SK-N-SH treated with all-trans-retinoic acid at 6 μM for 48 hours (cell line): ENCODE measurements at regions not wholly inside any gene's neighbourhood (a gene's known extent, or its start where the extent isn't known, plus 50 kb on each side); places are given as distances from the start of the nearest gene placed in this dataset.

Experiments used
- ATAC-seq: fragments of 200-7000 bp; cut with Tn5 transposase; 3 replicates; pipeline ENCODE4 v1.9.1; 2020; ENCODE audit warnings: mild to moderate bottlenecking, moderate library complexity
- CREB5 ChIP-seq: fragments of 250-450 bp; sonication (Bioruptor Pico); IDR thresholded peaks from 2 replicates; pipeline ENCODE4 v1.5.1; 2020; ENCODE audit warnings: low read depth, mild to moderate bottlenecking, moderate library complexity
- CSRNP3 ChIP-seq: fragments of 250-450 bp; sonication (Bioruptor Pico); IDR thresholded peaks from 2 replicates; pipeline ENCODE4 v1.5.1; 2021; ENCODE audit warnings: mild to moderate bottlenecking, moderate library complexity
- ESRRG ChIP-seq: fragments of 250-450 bp; sonication (Bioruptor Pico); IDR thresholded peaks from 2 replicates; pipeline ENCODE4 v1.6.1; 2021; ENCODE audit warnings: mild to moderate bottlenecking
- GLIS3 ChIP-seq: fragments of 250-450 bp; sonication (Bioruptor Pico); IDR thresholded peaks from 2 replicates; pipeline ENCODE4 v1.5.0; 2020; ENCODE audit warnings: mild to moderate bottlenecking, moderate library complexity
- ISL1 ChIP-seq: fragments of 250-450 bp; sonication (Bioruptor Pico); IDR thresholded peaks from 2 replicates; pipeline ENCODE4 v2.1.2; 2022; ENCODE audit warnings: mild to moderate bottlenecking, moderate library complexity
- OSR1 ChIP-seq: fragments of 250-450 bp; sonication (Bioruptor Pico); IDR thresholded peaks from 2 replicates; pipeline ENCODE4 v1.8.0; 2022; ENCODE audit warnings: moderate library complexity, mild to moderate bottlenecking, inconsistent platforms
- POU6F1 ChIP-seq: fragments of 250-450 bp; sonication (Bioruptor Pico); IDR thresholded peaks from 2 replicates; pipeline ENCODE4 v1.8.0; 2021; ENCODE audit warnings: low read depth, mild to moderate bottlenecking, moderate library complexity, borderline replicate concordance
- PPARA ChIP-seq: fragments of 250-450 bp; sonication (Bioruptor Pico); IDR thresholded peaks from 2 replicates; pipeline ENCODE4 v1.5.0; 2020; ENCODE audit warnings: mild to moderate bottlenecking, borderline replicate concordance
- SNAI2 ChIP-seq: fragments of 250-450 bp; sonication (Bioruptor Pico); IDR thresholded peaks from 2 replicates; pipeline ENCODE4 v1.5.0; 2020; ENCODE audit warnings: mild to moderate bottlenecking, moderate library complexity
- TCF4 ChIP-seq: fragments of 250-450 bp; sonication (Bioruptor Pico); IDR thresholded peaks from 2 replicates; pipeline ENCODE4 v1.8.0; 2021; ENCODE audit warnings: mild to moderate bottlenecking, moderate library complexity, borderline replicate concordance
- TOX ChIP-seq: fragments of 250-450 bp; sonication (Bioruptor Pico); IDR thresholded peaks from 2 replicates; pipeline ENCODE4 v1.8.0; 2021; ENCODE audit warnings: mild to moderate bottlenecking, moderate library complexity, borderline replicate concordance
- ZC3H10 ChIP-seq: fragments of 250-450 bp; sonication (Bioruptor Pico); IDR thresholded peaks from 2 replicates; pipeline ENCODE4 v1.5.1; 2021; ENCODE audit warnings: mild to moderate bottlenecking, moderate library complexity
- ZFP3 ChIP-seq: fragments of 250-450 bp; sonication (Bioruptor Pico); IDR thresholded peaks from 2 replicates; pipeline ENCODE4 v1.5.0; 2020; ENCODE audit warnings: mild to moderate bottlenecking, moderate library complexity
- ZFP30 ChIP-seq: fragments of 450-650 bp; formaldehyde crosslinking; IDR thresholded peaks from 2 replicates; pipeline ENCODE4 v1.5.0; 2022; ENCODE audit warnings: mild to moderate bottlenecking, moderate library complexity
- ZNF565 ChIP-seq: fragments of 450-650 bp; formaldehyde crosslinking; conservative IDR thresholded peaks from 2 replicates; pipeline ENCODE4 v1.5.0; 2020; ENCODE audit warnings: low read depth, mild to moderate bottlenecking, moderate library complexity
- ZNF70 ChIP-seq: fragments of 450-650 bp; formaldehyde crosslinking; IDR thresholded peaks from 2 replicates; pipeline ENCODE4 v1.5.0; 2020; ENCODE audit warnings: mild to moderate bottlenecking, moderate library complexity
- ZNF8 ChIP-seq: fragments of 450-650 bp; formaldehyde crosslinking; IDR thresholded peaks from 2 replicates; pipeline ENCODE4 v1.5.0; 2020; ENCODE audit warnings: mild to moderate bottlenecking, moderate library complexity
- TF ChIP-seq, protein P1 (sequence below): fragments of 250-450 bp; sonication (Bioruptor Pico); IDR thresholded peaks from 2 replicates; pipeline ENCODE4 v1.8.0; 2020; ENCODE audit warnings: mild to moderate bottlenecking, moderate library complexity, borderline replicate concordance

- no peak for ATAC-seq
- no peak for TF ChIP-seq ZFP3
- TF ChIP-seq ESRRG (CRISPR knock-in tag): no peak
- no peak for TF ChIP-seq PPARA (CRISPR knock-in tag)
- no peak for TF ChIP-seq TCF4 (CRISPR knock-in tag)
- no peak for TF ChIP-seq GLIS3 (CRISPR knock-in tag)
- no peak for TF ChIP-seq ZNF8 (CRISPR knock-in tag)
- TF ChIP-seq, protein P1, sequence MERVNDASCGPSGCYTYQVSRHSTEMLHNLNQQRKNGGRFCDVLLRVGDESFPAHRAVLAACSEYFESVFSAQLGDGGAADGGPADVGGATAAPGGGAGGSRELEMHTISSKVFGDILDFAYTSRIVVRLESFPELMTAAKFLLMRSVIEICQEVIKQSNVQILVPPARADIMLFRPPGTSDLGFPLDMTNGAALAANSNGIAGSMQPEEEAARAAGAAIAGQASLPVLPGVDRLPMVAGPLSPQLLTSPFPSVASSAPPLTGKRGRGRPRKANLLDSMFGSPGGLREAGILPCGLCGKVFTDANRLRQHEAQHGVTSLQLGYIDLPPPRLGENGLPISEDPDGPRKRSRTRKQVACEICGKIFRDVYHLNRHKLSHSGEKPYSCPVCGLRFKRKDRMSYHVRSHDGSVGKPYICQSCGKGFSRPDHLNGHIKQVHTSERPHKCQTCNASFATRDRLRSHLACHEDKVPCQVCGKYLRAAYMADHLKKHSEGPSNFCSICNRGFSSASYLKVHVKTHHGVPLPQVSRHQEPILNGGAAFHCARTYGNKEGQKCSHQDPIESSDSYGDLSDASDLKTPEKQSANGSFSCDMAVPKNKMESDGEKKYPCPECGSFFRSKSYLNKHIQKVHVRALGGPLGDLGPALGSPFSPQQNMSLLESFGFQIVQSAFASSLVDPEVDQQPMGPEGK (CRISPR knock-in tag): no peak
- TF ChIP-seq ZNF565 (CRISPR knock-in tag): no peak
- TF ChIP-seq CSRNP3 (CRISPR knock-in tag): no peak
- no peak for TF ChIP-seq TOX
- TF ChIP-seq CREB5 (CRISPR knock-in tag): no peak
- no peak for TF ChIP-seq ZFP30 (CRISPR knock-in tag)
- TF ChIP-seq SNAI2 (CRISPR knock-in tag): no peak
Observed at GRCh38 chr2:34188464-34189303, 589.6 kb upstream of the FAM98A start.

DNA sequence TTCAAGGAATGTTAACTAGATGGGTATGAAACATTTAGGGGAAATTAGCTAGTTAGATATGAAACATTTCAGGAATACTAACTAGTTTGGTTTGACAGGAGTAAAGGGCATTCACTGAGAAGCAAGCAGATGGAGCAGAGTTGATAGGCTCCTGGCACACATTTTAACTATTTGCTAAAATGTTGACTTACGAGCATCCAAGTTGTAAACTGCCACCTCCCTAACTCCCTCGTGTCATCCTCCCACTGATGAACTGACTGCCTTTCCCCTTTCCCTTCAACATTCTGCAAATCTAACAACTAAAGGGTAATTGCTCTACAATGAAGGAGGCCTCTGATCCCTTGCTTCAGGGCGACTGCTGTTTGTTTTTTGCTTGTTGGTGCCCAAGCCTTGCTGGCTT is 580.4 kb upstream of the FAM98A start:
- TF ChIP-seq ZFP30 (CRISPR knock-in tag): no peak
- no peak for TF ChIP-seq ZNF565 (CRISPR knock-in tag)
- no peak for TF ChIP-seq TCF4 (CRISPR knock-in tag)
- no peak for TF ChIP-seq ZNF8 (CRISPR knock-in tag)
- TF ChIP-seq ZC3H10 (CRISPR knock-in tag): no peak
- no peak for TF ChIP-seq ZNF70
- TF ChIP-seq, protein P1 (CRISPR knock-in tag): no peak
- TF ChIP-seq, all 23 proteins: peak for 0
- ATAC-seq: no peak

DNA sequence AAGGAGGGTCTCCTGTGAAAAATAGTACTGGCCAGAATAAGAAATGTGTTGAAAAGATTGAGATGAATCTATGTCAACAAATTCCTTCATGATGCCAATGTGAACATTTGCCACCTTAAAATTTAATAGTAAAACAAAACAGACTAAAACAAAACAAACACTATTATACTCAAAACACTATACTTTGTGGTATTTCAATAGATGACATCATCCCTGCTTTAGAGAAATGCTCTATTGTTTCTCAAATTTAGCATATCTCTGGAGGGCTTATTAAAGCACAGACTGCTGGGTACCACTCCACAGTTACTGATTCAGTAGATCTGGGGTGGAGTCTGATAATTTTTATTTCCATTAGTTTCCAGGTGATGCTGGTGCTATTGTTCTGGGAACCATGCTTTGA is 579.4 kb upstream of the FAM98A start:
- no peak for TF ChIP-seq ISL1 (CRISPR knock-in tag)
- TF ChIP-seq POU6F1 (CRISPR knock-in tag): no peak
- TF ChIP-seq SNAI2 (CRISPR knock-in tag): no peak
- no peak for TF ChIP-seq ZNF8 (CRISPR knock-in tag)
- TF ChIP-seq GLIS3 (CRISPR knock-in tag): no peak
- TF ChIP-seq CREB5 (CRISPR knock-in tag): no peak
- no peak for TF ChIP-seq OSR1 (CRISPR knock-in tag)
- no peak for TF ChIP-seq ZFP3
- no peak for TF ChIP-seq ZFP30 (CRISPR knock-in tag)
- TF ChIP-seq ESRRG (CRISPR knock-in tag): no peak
- no peak for TF ChIP-seq TOX
- TF ChIP-seq ZNF565 (CRISPR knock-in tag): no peak
- no peak for TF ChIP-seq ZNF70
- ATAC-seq: no peak
